ENCODE measurements at regions not wholly inside any gene's neighbourhood (a gene's known extent, or its start where the extent isn't known, plus 50 kb on each side); places are given as distances from the start of the nearest gene placed in this dataset.

GRCh38 chr13:90237852-90238251, 1109.6 kb upstream of the MIR17HG start:
- ChIA-PET CTCF (no interaction called here), POLR2A (no interaction called here)
- ATAC-seq (no peak), FAIRE-seq (no peak), DNase-seq (ENCODE audit: low read depth in 1 of 2, low spot score in 1 of 2) (no peak)
- TF ChIP-seq PHF8 (IDR thresholded peaks at IDR 0.05; ENCODE audit: borderline replicate concordance, low read depth): no peak
- TF ChIP-seq NFE2L2 (conservative IDR thresholded peaks at IDR 0.05; ENCODE audit: low read length): no peak
- no peaks in the 10 kb centered on the region for H3K9me3 ChIP-seq
- no peak overlapping the region for H3K27ac ChIP-seq
- no peak overlapping the region for H3K4me3 ChIP-seq
- H3K4me2 ChIP-seq: no peak overlapping the region
- no peaks in the 10 kb centered on the region for H3K4me1 ChIP-seq

- no peak overlapping the region for H3K4me3 ChIP-seq
- H3K9me3 ChIP-seq: no peaks in the 10 kb centered on the region
- ATAC-seq (no peak), FAIRE-seq (no peak), DNase-seq (ENCODE audit: low read depth in 1 of 2, low spot score in 1 of 2) (no peak)
- ChIA-PET CTCF (no interaction called here), POLR2A (no interaction called here)
- no peaks in the 10 kb centered on the region for H3K4me1 ChIP-seq
- TF ChIP-seq KDM1A (IDR thresholded peaks at IDR 0.05; ENCODE audit: low read depth) (no peak), MYC (IDR thresholded peaks at IDR 0.05; ENCODE audit: borderline replicate concordance, low read length) (no peak), JUNB (IDR thresholded peaks at IDR 0.05) (no peak), RFX5 (IDR thresholded peaks at IDR 0.05) (no peak), REST (IDR thresholded peaks at IDR 0.05) (no peak), JUN (IDR thresholded peaks at IDR 0.05) (no peak), CEBPB (IDR thresholded peaks at IDR 0.05) (no peak), POLR2AphosphoS2 (conservative IDR thresholded peaks at IDR 0.05; ENCODE audit: low read length) (no peak), FOXS1 (CRISPR knock-in tag; IDR thresholded peaks at IDR 0.05) (no peak), ELK1 (IDR thresholded peaks at IDR 0.05; ENCODE audit: low read depth, low read length) (no peak), GATA3 (IDR thresholded peaks at IDR 0.05; ENCODE audit: borderline replicate concordance) (no peak), HES2 (IDR thresholded peaks at IDR 0.05) (no peak), ATOH8 (CRISPR knock-in tag; IDR thresholded peaks at IDR 0.05; ENCODE audit: low read depth) (no peak), PBX3 (IDR thresholded peaks at IDR 0.05) (no peak), SMC3 (IDR thresholded peaks at IDR 0.05) (no peak), ZSCAN20 (CRISPR knock-in tag; IDR thresholded peaks at IDR 0.05) (no peak)
- H3K27ac ChIP-seq: no peak overlapping the region
- WGBS (ENCODE audit: missing lambda C conversion rate): 76% methylated on average over 4 of the region's 4 CpGs
- H3K4me2 ChIP-seq: no peak overlapping the region
Observed at GRCh38 chr13:90238413-90238812, 1109.1 kb upstream of the MIR17HG start.

GRCh38 chr13:90239130-90239529, 1108.4 kb upstream of the MIR17HG start:
- WGBS (ENCODE audit: missing lambda C conversion rate): 55% methylated on average over 3 of the region's 3 CpGs
- no peak for FAIRE-seq
- ATAC-seq: no peak
- Histone ChIP-seq H3K4me1 (no peaks in the 10 kb centered on the region), H3K27ac (no peak overlapping the region), H3K4me2 (no peak overlapping the region), H3K4me3 (no peak overlapping the region), H3K9me3 (no peaks in the 10 kb centered on the region)
- DNase-seq (ENCODE audit: low read depth in 1 of 2, low spot score in 1 of 2): no peak
- ChIA-PET POLR2A (no interaction called here), CTCF (no interaction called here)
- TF ChIP-seq TFCP2L1 (CRISPR knock-in tag; IDR thresholded peaks at IDR 0.05): no peak
- no peak for TF ChIP-seq HOXB5 (CRISPR knock-in tag; IDR thresholded peaks at IDR 0.05)
- no peak for TF ChIP-seq RAD21 (conservative IDR thresholded peaks at IDR 0.05 in 1 of 2, IDR thresholded peaks at IDR 0.05 in 1 of 2)
- no peak for TF ChIP-seq CBX2 (IDR thresholded peaks at IDR 0.05; ENCODE audit: borderline replicate concordance, low read depth)
- no peak for TF ChIP-seq KDM5A (IDR thresholded peaks at IDR 0.05)
- TF ChIP-seq TP53 (CRISPR knock-in tag; IDR thresholded peaks at IDR 0.05): no peak
- no peak for TF ChIP-seq PHF8 (IDR thresholded peaks at IDR 0.05; ENCODE audit: borderline replicate concordance, low read depth)
- no peak for TF ChIP-seq CEBPB (IDR thresholded peaks at IDR 0.05)
- no peak for TF ChIP-seq ZFP36 (IDR thresholded peaks at IDR 0.05; ENCODE audit: borderline replicate concordance, partially characterized antibody)
- no peak for TF ChIP-seq BHLHE40 (IDR thresholded peaks at IDR 0.05; ENCODE audit: low read depth, low read length)
- no peak for TF ChIP-seq PBX3 (IDR thresholded peaks at IDR 0.05)
- no peak for TF ChIP-seq HOXB13 (CRISPR knock-in tag; IDR thresholded peaks at IDR 0.05; ENCODE audit: low read depth)
- no peak for TF ChIP-seq E2F6 (IDR thresholded peaks at IDR 0.05; ENCODE audit: borderline replicate concordance, low read depth)
